PC-3 (cell line): ENCODE measurements at regions not wholly inside any gene's neighbourhood (a gene's known extent, or its start where the extent isn't known, plus 50 kb on each side); places are given as distances from the start of the nearest gene placed in this dataset.

ENCODE experiments used
- ATAC-seq: fragments of 200-7000 bp; cut with Tn5 transposase; 2 replicates; pipeline ENCODE4 v1.9.1; 2020; ENCODE audit warnings: mild to moderate bottlenecking, moderate library complexity
- BruUV-seq: library from RNA; stranded (reverse); fragments of 400-500 nt; replicated peaks from 2 replicates; lab custom pipeline; 2021; lab: Mats Ljungman, UMichigan
- CTCF ChIA-PET: fragments of 300-600 bp; sonication (Branson Sonifier 250); formaldehyde crosslinking; loops from one replicate; lab custom pipeline; 2022; ENCODE audit warnings: antibody characterized with exemption; lab: Charles Lee
- POLR2A ChIA-PET: fragments of 300-600 bp; sonication (Branson Sonifier 250); formaldehyde crosslinking; loops from one replicate; lab custom pipeline; 2022; ENCODE audit warnings: antibody characterized with exemption; ENCODE audit not compliant: unreplicated experiment; lab: Charles Lee
- DNase-seq: peaks from one replicate; pipeline ENCODE4 v3.0.0-alpha.2; 2015
- H2AFZ ChIP-seq: fragments of 300-600 bp; sonication (generic); 2 replicates; pipeline ENCODE4 v1.6.0; 2016; ENCODE audit warnings: antibody characterized with exemption, low read length
- H3F3A ChIP-seq: fragments of 300-600 bp; sonication (generic); one replicate; pipeline ENCODE4 v1.6.0; 2017; ENCODE audit warnings: antibody characterized with exemption, low read length, control low read depth, mild to moderate bottlenecking; ENCODE audit not compliant: unreplicated experiment
- H3K27ac ChIP-seq: fragments of 300-600 bp; sonication (generic); 2 replicates; pipeline ENCODE4 v1.5.1; 2016; ENCODE audit warnings: mild to moderate bottlenecking, low read length
- H3K27me3 ChIP-seq: fragments of 300-600 bp; sonication (generic); 2 replicates; pipeline ENCODE4 v1.6.1; 2016; ENCODE audit warnings: low read length, mixed read lengths
- H3K36me3 ChIP-seq: fragments of 300-600 bp; sonication (generic); 2 replicates; pipeline ENCODE4 v1.6.1; 2016; ENCODE audit warnings: low read depth, mixed run types, low read length, mixed read lengths
- H3K4me1 ChIP-seq: fragments of 300-600 bp; sonication (generic); 2 replicates; pipeline ENCODE4 v1.5.1; 2016; ENCODE audit warnings: low read length; ENCODE audit not compliant: insufficient read depth
- H3K4me2 ChIP-seq: fragments of 300-600 bp; sonication (generic); 2 replicates; pipeline ENCODE4 v1.6.0; 2016; ENCODE audit warnings: low read length
- H3K4me3 ChIP-seq: fragments of 300-600 bp; sonication (generic); 2 replicates; pipeline ENCODE4 v1.5.1; 2016; ENCODE audit warnings: mild to moderate bottlenecking, low read length, mixed read lengths
- H3K79me2 ChIP-seq: fragments of 300-600 bp; sonication (generic); 2 replicates; pipeline ENCODE4 v1.6.1; 2017; ENCODE audit warnings: low read length, mixed read lengths
- H3K9ac ChIP-seq: fragments of 300-600 bp; sonication (generic); 2 replicates; pipeline ENCODE4 v1.6.0; 2016; ENCODE audit warnings: mild to moderate bottlenecking, low read length
- H3K9me2 ChIP-seq: fragments of 300-600 bp; sonication (generic); replicated peaks from 2 replicates; pipeline ENCODE4 v1.6.1; 2016; ENCODE audit warnings: mixed run types, low read length, mixed read lengths
- H3K9me3 ChIP-seq: fragments of 300-600 bp; sonication (generic); 2 replicates; pipeline ENCODE4 v1.6.1; 2016; ENCODE audit warnings: low read length, mixed read lengths
- H4K20me1 ChIP-seq: fragments of 300-600 bp; sonication (generic); 2 replicates; pipeline ENCODE4 v1.6.1; 2016; ENCODE audit warnings: low read length, mixed read lengths
- EZH2 ChIP-seq: fragments of 300-600 bp; sonication (generic); IDR thresholded peaks from one replicate; pipeline ENCODE4 v1.6.1; 2017; ENCODE audit warnings: antibody characterized with exemption, mild to moderate bottlenecking, low read length; ENCODE audit not compliant: unreplicated experiment
- EZH2phosphoT487 ChIP-seq: fragments of 300-600 bp; sonication (generic); IDR thresholded peaks from 2 replicates; pipeline ENCODE4 v1.6.1; 2018; ENCODE audit warnings: mild to moderate bottlenecking, antibody characterized with exemption, low read length, borderline replicate concordance
- intact Hi-C: fragments of 100-400 bp; cut with micrococcal nuclease; formaldehyde crosslinking; loops from 2 replicates; pipeline ENCODE4 v1.9.0; 2023
- TF ChIP-seq, protein P1 (sequence below): fragments of 300-600 bp; sonication (generic); conservative IDR thresholded peaks from 2 replicates; pipeline ENCODE4 v1.5.1; 2017; ENCODE audit warnings: antibody characterized with exemption, low read depth, mild to moderate bottlenecking, low read length

DNA sequence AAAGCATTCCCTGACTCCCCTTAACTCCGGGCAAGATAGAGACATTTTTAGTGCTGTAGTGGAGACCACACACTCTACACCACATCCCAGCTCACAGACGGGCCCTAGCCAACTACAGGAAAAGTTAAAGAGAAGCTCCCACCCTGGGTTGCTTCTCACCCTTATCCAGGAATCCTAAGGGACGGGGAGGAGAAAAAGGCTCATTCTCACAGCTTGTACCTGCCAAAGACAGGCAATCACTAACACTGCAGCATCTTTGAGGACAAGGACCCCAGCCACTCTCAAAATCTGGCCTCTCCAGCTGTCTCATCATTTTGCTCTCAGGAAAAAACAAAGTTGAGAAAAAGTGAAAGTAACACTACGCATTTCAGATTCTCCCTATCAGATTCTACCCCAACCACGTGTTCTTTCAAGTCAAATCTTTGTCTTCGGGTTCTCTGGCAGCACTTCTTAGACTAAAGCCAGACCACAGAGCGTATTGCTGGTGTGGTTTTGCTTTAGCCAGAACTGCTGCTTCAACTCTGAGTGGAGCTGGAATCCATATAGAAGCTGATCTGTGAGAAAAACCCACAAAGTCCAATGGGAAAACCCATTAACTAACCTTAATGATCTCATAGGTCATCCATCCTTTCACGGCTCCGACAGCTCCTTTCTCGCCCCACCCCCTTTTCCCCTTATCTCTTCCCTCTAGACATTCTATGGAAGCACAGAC lies 605.9 kb upstream of the DIPK2B start:
- intact Hi-C loops = no loop called here
- TF ChIP-seq EZH2 = no peak
- no peak for TF ChIP-seq EZH2phosphoT487
- TF ChIP-seq, protein P1, sequence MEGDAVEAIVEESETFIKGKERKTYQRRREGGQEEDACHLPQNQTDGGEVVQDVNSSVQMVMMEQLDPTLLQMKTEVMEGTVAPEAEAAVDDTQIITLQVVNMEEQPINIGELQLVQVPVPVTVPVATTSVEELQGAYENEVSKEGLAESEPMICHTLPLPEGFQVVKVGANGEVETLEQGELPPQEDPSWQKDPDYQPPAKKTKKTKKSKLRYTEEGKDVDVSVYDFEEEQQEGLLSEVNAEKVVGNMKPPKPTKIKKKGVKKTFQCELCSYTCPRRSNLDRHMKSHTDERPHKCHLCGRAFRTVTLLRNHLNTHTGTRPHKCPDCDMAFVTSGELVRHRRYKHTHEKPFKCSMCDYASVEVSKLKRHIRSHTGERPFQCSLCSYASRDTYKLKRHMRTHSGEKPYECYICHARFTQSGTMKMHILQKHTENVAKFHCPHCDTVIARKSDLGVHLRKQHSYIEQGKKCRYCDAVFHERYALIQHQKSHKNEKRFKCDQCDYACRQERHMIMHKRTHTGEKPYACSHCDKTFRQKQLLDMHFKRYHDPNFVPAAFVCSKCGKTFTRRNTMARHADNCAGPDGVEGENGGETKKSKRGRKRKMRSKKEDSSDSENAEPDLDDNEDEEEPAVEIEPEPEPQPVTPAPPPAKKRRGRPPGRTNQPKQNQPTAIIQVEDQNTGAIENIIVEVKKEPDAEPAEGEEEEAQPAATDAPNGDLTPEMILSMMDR = no peak

DNA sequence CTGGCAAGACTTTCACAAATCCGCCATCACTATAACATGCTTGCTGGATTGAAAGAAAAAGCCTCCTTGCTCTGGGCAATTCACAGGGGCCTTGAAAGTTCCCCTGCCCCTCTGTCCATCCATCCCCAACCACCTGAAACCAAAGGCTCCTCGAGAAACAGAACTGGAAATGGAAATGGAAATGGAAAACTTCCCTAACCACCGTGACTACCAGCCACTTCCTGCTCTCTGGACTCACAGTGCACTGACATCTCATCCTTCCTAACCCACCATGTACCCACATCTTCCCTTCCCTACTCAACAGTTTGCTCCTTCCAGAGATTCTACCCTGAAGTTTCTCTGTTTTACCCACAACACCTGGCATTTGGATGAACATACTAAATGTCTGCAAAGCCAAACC lies 603.6 kb upstream of the DIPK2B start:
- H3K4me1 ChIP-seq = peaks cover 57% of the 10 kb centered on the region
- H3K9ac ChIP-seq = peak overlapping the region; percentile 70
- H2AFZ ChIP-seq = no peak overlapping the region
- H3K4me3 ChIP-seq = no peak overlapping the region
- H3K9me2 ChIP-seq = no peaks in the 10 kb centered on the region
- intact Hi-C loops = no loop called here
- no peaks in the 10 kb centered on the region for H3K27me3 ChIP-seq
- peak overlapping the region; percentile 98 for H3K27ac ChIP-seq
- ChIA-PET POLR2A (no interaction called here), CTCF (no interaction called here)
- BruUV-seq = no TSS peak
- TF ChIP-seq, protein P1 = no peak
- TF ChIP-seq EZH2 (no peak), EZH2phosphoT487 (no peak)
- H3K36me3 ChIP-seq = peaks cover 44% of the 10 kb centered on the region
- H3K79me2 ChIP-seq = peaks cover 76% of the 10 kb centered on the region
- H3F3A ChIP-seq = peaks cover 14% of the 10 kb centered on the region
- DNase-seq (no peak), ATAC-seq (no peak)
- no peaks in the 10 kb centered on the region for H3K9me3 ChIP-seq
- peak overlapping the region; percentile 27 for H3K4me2 ChIP-seq
- no peaks in the 10 kb centered on the region for H4K20me1 ChIP-seq

More for the DNA sequence above, 605.9 kb upstream of the DIPK2B start:
- Histone ChIP-seq H3F3A (peaks cover 14% of the 10 kb centered on the region), H3K9ac (no peak overlapping the region), H2AFZ (no peak overlapping the region), H3K27me3 (no peaks in the 10 kb centered on the region), H3K4me2 (no peak overlapping the region), H3K4me1 (peaks cover 39% of the 10 kb centered on the region), H3K36me3 (peaks cover 40% of the 10 kb centered on the region), H3K9me2 (no peaks in the 10 kb centered on the region), H3K9me3 (no peaks in the 10 kb centered on the region), H3K27ac (peak overlapping the region; percentile 49), H3K4me3 (no peak overlapping the region), H4K20me1 (no peaks in the 10 kb centered on the region), H3K79me2 (peaks cover 75% of the 10 kb centered on the region)
- no TSS peak for BruUV-seq
- DNase-seq (no peak), ATAC-seq (no peak)
- ChIA-PET POLR2A (interaction anchor here (0.7 kb wide), 1 partner anchor 10 kb away, joined by 4 read pairs; no protein-coding TSS in a partner anchor), CTCF (no interaction called here)

DNA sequence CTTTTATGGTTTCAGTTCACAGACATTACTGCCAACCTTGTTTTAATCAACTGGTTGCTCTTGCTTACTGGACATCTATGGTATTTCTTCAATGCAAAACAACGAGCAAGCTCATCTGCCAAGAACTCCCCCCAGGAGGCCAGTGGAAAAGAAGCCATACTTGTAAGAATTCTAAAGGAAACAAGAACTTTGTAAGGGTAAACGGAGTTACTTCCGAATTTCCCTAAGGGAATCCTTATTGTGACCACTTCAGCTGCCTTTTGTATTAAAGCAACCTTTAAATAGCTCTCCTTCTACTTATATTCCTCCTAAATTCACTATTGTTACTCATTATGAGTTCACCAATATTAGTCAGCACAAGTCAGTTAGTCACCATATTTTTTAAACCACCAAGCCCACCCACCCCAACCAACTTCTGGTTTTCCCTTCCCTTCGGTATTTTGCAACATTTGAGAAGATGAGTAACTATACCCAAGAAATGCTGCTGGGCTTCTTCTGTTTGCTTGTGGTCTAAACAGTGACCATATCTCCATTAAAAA lies 602.8 kb upstream of the DIPK2B start:
- Histone ChIP-seq H3K4me3 (peak overlapping the region; percentile 58), H3K9me3 (no peaks in the 10 kb centered on the region), H3F3A (peaks cover 13% of the 10 kb centered on the region), H3K36me3 (peaks cover 39% of the 10 kb centered on the region), H3K4me2 (peak overlapping the region; percentile 83), H3K9me2 (no peaks in the 10 kb centered on the region), H3K79me2 (peaks cover 76% of the 10 kb centered on the region), H3K4me1 (peaks cover 59% of the 10 kb centered on the region), H3K27ac (peak overlapping the region; percentile 98), H4K20me1 (no peaks in the 10 kb centered on the region), H3K27me3 (no peaks in the 10 kb centered on the region), H3K9ac (peak overlapping the region; percentile 78), H2AFZ (no peak overlapping the region)
- TF ChIP-seq EZH2 = no peak
- TF ChIP-seq, protein P1 = no peak
- no peak for TF ChIP-seq EZH2phosphoT487
- peak; percentile 75 for ATAC-seq
- BruUV-seq = no TSS peak
- CTCF ChIA-PET = interaction anchor here (1.0 kb wide), 1 partner anchor 29 kb away, joined by 3 read pairs; no protein-coding TSS in a partner anchor
- intact Hi-C loops = loop anchor here (1.0 kb wide), 2 partner anchors 21 to 32 kb away; no protein-coding TSS in a partner anchor
- POLR2A ChIA-PET = interaction anchor here (1.0 kb wide), 1 partner anchor 48 kb away, joined by 4 read pairs; no protein-coding TSS in a partner anchor
- peak; percentile 95 for DNase-seq
